Activated T-helper 17 cell treated with anti-CD3 and anti-CD28 coated beads, Interleukin-2, amount 50 U/mL, for 72 hours (primary cell): ENCODE measurements at regions not wholly inside any gene's neighbourhood (a gene's known extent, or its start where the extent isn't known, plus 50 kb on each side); places are given as distances from the start of the nearest gene placed in this dataset.
A peak's percentile ranks its signal among the peaks of the same experiment; 100 is the strongest.

Source experiments
- ATAC-seq: fragments of 150-1000 bp; cut with Tn5 transposase; replicated peaks from 2 replicates; pipeline ENCODE4 v1.10.0; 2021; ENCODE audit warnings: mild to moderate bottlenecking, moderate library complexity
- H3K27ac Mint-ChIP-seq: one replicate; pipeline ENCODE4 v1.8.0; 2022; ENCODE audit warnings: mixed read lengths
- H3K27me3 Mint-ChIP-seq: one replicate; pipeline ENCODE4 v1.8.0; 2022; ENCODE audit warnings: mixed read lengths
- H3K36me3 Mint-ChIP-seq: one replicate; pipeline ENCODE4 v1.8.0; 2022; ENCODE audit warnings: low read depth, mild to moderate bottlenecking, mixed read lengths
- H3K4me1 Mint-ChIP-seq: one replicate; pipeline ENCODE4 v1.8.0; 2022; ENCODE audit warnings: mixed read lengths
- H3K4me3 Mint-ChIP-seq: one replicate; pipeline ENCODE4 v1.8.0; 2022; ENCODE audit warnings: mild to moderate bottlenecking, mixed read lengths
- H3K9me3 Mint-ChIP-seq: one replicate; pipeline ENCODE4 v1.8.0; 2022; ENCODE audit warnings: mixed read lengths

DNA sequence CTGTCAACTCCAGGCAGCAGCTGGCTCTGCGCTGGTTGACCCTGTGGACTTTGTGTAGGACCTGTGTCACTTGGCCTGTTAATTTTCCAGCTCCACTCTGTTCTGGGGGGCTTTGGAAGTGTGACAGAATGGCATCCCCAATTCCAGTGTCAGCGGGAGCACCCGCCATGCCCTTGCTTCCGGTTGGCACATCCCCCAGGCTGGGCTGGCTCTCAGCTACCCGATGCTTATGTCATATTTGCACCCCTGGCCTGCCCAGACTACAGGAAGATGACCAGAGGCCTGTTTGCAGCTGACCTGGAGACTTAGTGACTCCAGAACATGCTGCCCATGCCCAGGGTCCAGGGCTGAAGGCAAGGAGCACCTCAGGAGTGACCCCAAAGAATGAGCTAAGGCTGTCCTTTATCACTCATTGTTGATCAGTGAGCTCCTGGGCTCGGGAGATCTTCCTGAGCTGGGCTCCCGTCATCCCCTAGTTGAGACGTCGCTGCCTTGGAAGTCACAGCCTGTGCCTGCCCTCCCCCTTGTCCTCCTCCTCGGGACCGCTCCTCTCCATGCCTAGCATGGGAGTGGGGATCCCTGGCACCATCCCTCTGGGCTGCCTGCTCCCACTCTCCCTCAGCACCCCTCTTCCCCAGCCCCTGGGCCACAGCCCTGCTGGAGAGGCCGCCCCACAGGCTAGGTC, 163.4 kb upstream of the RTL1 start:
- Mint-ChIP-seq H3K4me1 (no peaks in the 10 kb centered on the region), H3K4me3 (no peak overlapping the region), H3K36me3 (no peaks in the 10 kb centered on the region), H3K27me3 (peaks cover 14% of the 10 kb centered on the region), H3K9me3 (no peaks in the 10 kb centered on the region), H3K27ac (no peak overlapping the region)
- no peak for ATAC-seq

GRCh38 chr14:101068313-101069227, 165.0 kb upstream of the RTL1 start:
- H3K4me3 Mint-ChIP-seq = no peak overlapping the region
- H3K9me3 Mint-ChIP-seq = no peaks in the 10 kb centered on the region
- no peak overlapping the region for H3K27ac Mint-ChIP-seq
- no peaks in the 10 kb centered on the region for H3K4me1 Mint-ChIP-seq
- no peaks in the 10 kb centered on the region for H3K36me3 Mint-ChIP-seq
- H3K27me3 Mint-ChIP-seq = peaks cover 14% of the 10 kb centered on the region
- ATAC-seq = no peak

GRCh38 chr14:101069228-101069549, 165.7 kb upstream of the RTL1 start:
- Mint-ChIP-seq H3K4me3 (no peak overlapping the region), H3K27ac (no peak overlapping the region), H3K4me1 (no peaks in the 10 kb centered on the region), H3K27me3 (peaks cover 14% of the 10 kb centered on the region), H3K9me3 (no peaks in the 10 kb centered on the region), H3K36me3 (no peaks in the 10 kb centered on the region)
- ATAC-seq = no peak

DNA sequence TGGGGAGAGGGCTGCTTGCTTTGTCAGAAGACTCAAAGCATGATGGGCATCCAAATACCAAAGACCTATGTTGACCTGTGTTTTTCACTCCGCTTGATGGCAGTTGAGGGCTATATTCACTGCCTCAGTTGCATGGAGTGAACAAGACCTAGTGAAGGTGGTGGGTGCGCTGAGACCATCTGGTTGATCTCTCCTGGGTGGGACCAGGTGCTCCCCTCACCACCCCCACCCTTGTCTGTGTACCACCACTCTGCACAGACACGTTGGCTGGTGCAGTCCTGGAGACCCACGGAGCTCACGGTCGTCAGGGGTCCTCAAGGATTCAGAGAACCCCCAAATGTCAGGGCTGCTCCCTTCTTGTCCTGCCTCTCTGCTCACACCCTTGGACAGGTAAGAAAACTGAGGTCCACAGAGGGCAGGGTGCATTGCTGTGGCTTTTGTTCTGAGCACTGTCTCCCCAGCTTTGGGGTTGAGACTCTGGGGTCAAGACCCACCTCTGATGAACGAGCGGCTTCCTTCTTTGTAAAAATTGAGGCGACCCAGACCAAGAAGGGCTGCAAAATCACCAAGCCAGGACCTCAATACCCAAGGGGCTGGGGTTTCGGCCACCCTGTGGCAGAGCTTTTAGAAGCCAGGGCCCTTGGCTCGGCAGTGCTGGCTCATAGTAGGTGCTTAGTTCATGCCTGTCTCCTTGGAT, 166.3 kb upstream of the RTL1 start:
- H3K4me1 Mint-ChIP-seq = no peaks in the 10 kb centered on the region
- no peaks in the 10 kb centered on the region for H3K9me3 Mint-ChIP-seq
- no peak overlapping the region for H3K4me3 Mint-ChIP-seq
- no peaks in the 10 kb centered on the region for H3K36me3 Mint-ChIP-seq
- H3K27ac Mint-ChIP-seq = no peak overlapping the region
- peaks cover 18% of the 10 kb centered on the region for H3K27me3 Mint-ChIP-seq
- no peak for ATAC-seq

GRCh38 chr14:101070540-101071492, 167.3 kb upstream of the RTL1 start:
- H3K4me1 Mint-ChIP-seq = no peaks in the 10 kb centered on the region
- no peak for ATAC-seq
- peaks cover 18% of the 10 kb centered on the region for H3K27me3 Mint-ChIP-seq
- H3K36me3 Mint-ChIP-seq = no peaks in the 10 kb centered on the region
- H3K9me3 Mint-ChIP-seq = no peaks in the 10 kb centered on the region
- no peak overlapping the region for H3K27ac Mint-ChIP-seq
- no peak overlapping the region for H3K4me3 Mint-ChIP-seq

GRCh38 chr14:101071493-101071906, 168.0 kb upstream of the RTL1 start:
- H3K4me3 Mint-ChIP-seq = no peak overlapping the region
- no peaks in the 10 kb centered on the region for H3K36me3 Mint-ChIP-seq
- peaks cover 19% of the 10 kb centered on the region for H3K27me3 Mint-ChIP-seq

GRCh38 chr14:101072070-101072469, 168.5 kb upstream of the RTL1 start:
- H3K4me3 Mint-ChIP-seq = no peak overlapping the region
- H3K27ac Mint-ChIP-seq = no peak overlapping the region
- H3K27me3 Mint-ChIP-seq = peaks cover 24% of the 10 kb centered on the region
- H3K36me3 Mint-ChIP-seq = no peaks in the 10 kb centered on the region
- no peak for ATAC-seq
- H3K4me1 Mint-ChIP-seq = no peaks in the 10 kb centered on the region
- H3K9me3 Mint-ChIP-seq = no peaks in the 10 kb centered on the region

More at GRCh38 chr14:101071493-101071906, 168.0 kb upstream of the RTL1 start:
- Mint-ChIP-seq H3K9me3 (no peaks in the 10 kb centered on the region), H3K4me1 (no peaks in the 10 kb centered on the region), H3K27ac (no peak overlapping the region)
- no peak for ATAC-seq

DNA sequence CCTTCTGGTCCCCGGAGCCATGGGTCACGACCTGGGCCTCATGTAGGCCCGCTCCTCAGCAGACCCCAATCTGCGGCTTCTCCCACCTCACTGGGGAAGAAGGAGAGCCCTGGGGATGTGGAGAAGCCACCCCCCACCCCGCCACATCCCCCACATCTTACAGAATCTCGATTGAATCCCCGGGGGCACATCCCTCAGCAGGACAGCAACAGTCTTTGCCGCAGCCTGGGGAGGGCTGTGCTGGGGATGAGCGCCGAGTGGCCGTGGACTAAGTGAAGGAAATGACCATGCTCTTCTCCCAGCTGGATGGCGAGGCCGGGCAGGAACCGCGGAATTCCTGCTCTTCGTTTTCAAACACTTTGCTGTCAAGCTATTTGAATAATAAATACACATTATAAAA, 169.0 kb upstream of the RTL1 start:
- peaks cover 28% of the 10 kb centered on the region for H3K27me3 Mint-ChIP-seq
- no peaks in the 10 kb centered on the region for H3K9me3 Mint-ChIP-seq
- H3K4me1 Mint-ChIP-seq = no peaks in the 10 kb centered on the region
- no peak overlapping the region for H3K4me3 Mint-ChIP-seq
- no peak overlapping the region for H3K27ac Mint-ChIP-seq
- no peaks in the 10 kb centered on the region for H3K36me3 Mint-ChIP-seq
- no peak for ATAC-seq

DNA sequence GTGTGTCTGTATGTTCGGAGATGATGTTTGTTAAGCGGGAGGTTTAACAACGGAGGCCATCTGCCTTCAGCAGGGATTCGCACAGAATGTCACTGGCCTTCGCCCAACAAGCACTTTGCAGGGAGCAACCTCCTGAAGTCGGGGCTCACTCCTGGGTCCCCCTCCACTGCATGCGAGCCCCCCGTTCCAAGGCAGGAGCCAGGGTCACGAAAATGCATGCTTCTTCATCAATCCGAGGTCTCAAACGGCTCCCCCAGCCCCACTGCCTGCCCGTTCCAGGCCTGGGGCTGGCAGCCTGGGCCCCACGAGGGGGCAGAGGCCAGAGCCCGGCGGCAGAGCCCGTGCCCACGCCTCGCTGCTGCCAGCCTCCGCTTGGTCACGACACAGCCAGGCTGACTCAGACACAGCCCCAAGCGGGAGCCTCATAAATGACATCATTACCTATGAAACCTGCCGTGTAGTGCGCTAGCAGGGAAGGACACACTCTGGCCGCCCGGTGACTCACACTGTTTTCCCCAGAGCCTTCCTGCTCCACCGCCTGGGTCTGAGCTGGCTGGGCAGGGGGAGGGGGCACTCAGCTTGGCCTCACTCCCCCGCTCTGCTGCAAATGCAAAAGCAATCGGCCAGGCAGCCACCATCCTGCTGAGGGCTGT, 169.5 kb upstream of the RTL1 start:
- no peaks in the 10 kb centered on the region for H3K4me1 Mint-ChIP-seq
- H3K9me3 Mint-ChIP-seq = no peaks in the 10 kb centered on the region
- H3K27ac Mint-ChIP-seq = no peak overlapping the region
- H3K4me3 Mint-ChIP-seq = no peak overlapping the region
- peak; percentile 96 for ATAC-seq
- no peaks in the 10 kb centered on the region for H3K36me3 Mint-ChIP-seq
- H3K27me3 Mint-ChIP-seq = peaks cover 26% of the 10 kb centered on the region

DNA sequence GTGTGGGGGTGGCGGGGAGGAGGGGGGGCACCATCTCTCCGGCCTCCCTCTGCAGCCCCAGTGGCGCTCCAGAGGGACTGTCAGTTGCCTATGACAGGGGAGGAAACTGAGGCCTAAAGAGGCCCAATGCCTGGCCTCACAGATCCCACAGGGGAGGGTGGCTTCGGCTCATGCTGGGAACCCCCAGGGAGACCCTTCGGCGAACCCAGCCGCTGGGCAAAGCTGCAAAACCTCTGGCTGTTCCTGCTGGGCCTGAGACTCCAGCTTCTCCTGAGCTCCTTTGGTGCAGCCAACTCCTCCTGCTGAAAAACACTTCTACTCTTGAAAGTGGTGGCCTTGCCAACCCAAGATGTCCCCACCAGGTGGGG, 170.1 kb upstream of the RTL1 start:
- Mint-ChIP-seq H3K4me1 (no peaks in the 10 kb centered on the region), H3K27ac (no peak overlapping the region), H3K27me3 (peaks cover 30% of the 10 kb centered on the region), H3K4me3 (no peak overlapping the region), H3K9me3 (no peaks in the 10 kb centered on the region), H3K36me3 (no peaks in the 10 kb centered on the region)
- ATAC-seq = no peak

- H3K4me1 Mint-ChIP-seq = no peaks in the 10 kb centered on the region
- peaks cover 28% of the 10 kb centered on the region for H3K27me3 Mint-ChIP-seq
- H3K36me3 Mint-ChIP-seq = no peaks in the 10 kb centered on the region
- ATAC-seq = no peak
- no peak overlapping the region for H3K27ac Mint-ChIP-seq
- H3K9me3 Mint-ChIP-seq = no peaks in the 10 kb centered on the region
- H3K4me3 Mint-ChIP-seq = no peak overlapping the region
Measured at GRCh38 chr14:101074196-101075024, 170.9 kb upstream of the RTL1 start.

DNA sequence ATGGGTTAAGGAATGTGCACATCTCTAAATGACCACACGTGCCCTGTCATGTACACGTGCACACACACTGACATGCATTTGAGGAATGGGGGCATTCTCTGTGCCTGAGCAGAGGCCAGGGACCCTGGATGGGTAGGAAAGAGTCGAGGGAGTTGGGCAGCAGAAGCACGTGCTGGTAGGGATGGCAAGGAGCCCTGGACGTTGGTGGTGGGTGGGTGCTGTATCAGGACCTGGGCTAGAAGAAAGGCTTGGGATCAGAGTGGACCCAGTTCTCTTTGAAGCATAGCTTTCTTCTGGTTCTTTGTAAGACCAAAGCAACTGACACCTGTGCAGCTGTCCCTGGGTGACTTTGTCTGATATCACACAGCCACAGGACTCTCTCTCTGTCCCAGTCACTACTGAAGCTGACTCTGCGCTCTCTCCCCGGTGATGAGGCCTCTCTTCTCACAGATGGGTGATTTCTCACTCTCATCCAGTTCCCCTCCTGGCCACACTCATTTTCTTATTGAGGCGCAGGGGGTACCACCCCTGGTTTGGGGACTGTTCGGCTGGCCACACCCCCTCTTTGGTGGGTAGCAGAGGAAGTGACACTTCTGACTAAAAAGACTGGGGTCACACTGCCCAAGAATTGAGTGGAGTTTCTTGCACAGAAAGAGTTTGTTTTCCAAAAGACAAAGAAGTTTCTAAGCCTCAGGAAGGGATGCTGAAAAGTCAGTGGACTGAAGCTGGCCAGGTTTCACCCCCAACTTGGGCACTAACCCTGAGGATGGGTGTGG, 171.7 kb upstream of the RTL1 start:
- Mint-ChIP-seq H3K36me3 (no peaks in the 10 kb centered on the region), H3K27me3 (peaks cover 35% of the 10 kb centered on the region), H3K4me3 (no peak overlapping the region), H3K4me1 (no peaks in the 10 kb centered on the region), H3K9me3 (no peaks in the 10 kb centered on the region), H3K27ac (no peak overlapping the region)
- ATAC-seq = peak; percentile 26
